Activated T-helper 17 cell treated with anti-CD3 and anti-CD28 coated beads, Interleukin-2, amount 50 U/mL, for 72 hours (primary cell): ENCODE measurements at regions not wholly inside any gene's neighbourhood (a gene's known extent, or its start where the extent isn't known, plus 50 kb on each side); places are given as distances from the start of the nearest gene placed in this dataset.

ENCODE experiments used
- ATAC-seq: fragments of 150-1000 bp; cut with Tn5 transposase; replicated peaks from 2 replicates; pipeline ENCODE4 v1.10.0; 2021; ENCODE audit warnings: mild to moderate bottlenecking, moderate library complexity
- H3K27ac Mint-ChIP-seq: one replicate; pipeline ENCODE4 v1.8.0; 2022; ENCODE audit warnings: mixed read lengths
- H3K27me3 Mint-ChIP-seq: one replicate; pipeline ENCODE4 v1.8.0; 2022; ENCODE audit warnings: mixed read lengths
- H3K36me3 Mint-ChIP-seq: one replicate; pipeline ENCODE4 v1.8.0; 2022; ENCODE audit warnings: low read depth, mild to moderate bottlenecking, mixed read lengths
- H3K4me1 Mint-ChIP-seq: one replicate; pipeline ENCODE4 v1.8.0; 2022; ENCODE audit warnings: mixed read lengths
- H3K4me3 Mint-ChIP-seq: one replicate; pipeline ENCODE4 v1.8.0; 2022; ENCODE audit warnings: mild to moderate bottlenecking, mixed read lengths
- H3K9me3 Mint-ChIP-seq: one replicate; pipeline ENCODE4 v1.8.0; 2022; ENCODE audit warnings: mixed read lengths

- no peaks in the 10 kb centered on the region for H3K27me3 Mint-ChIP-seq
Observed at GRCh38 chr3:6182476-6182875, 678.4 kb upstream of the GRM7 start.

GRCh38 chr3:6182909-6183308 is 678.0 kb upstream of the GRM7 start:
- no peaks in the 10 kb centered on the region for H3K4me1 Mint-ChIP-seq
- H3K27ac Mint-ChIP-seq = no peak overlapping the region

More at GRCh38 chr3:6182476-6182875, 678.4 kb upstream of the GRM7 start:
- H3K36me3 Mint-ChIP-seq = no peaks in the 10 kb centered on the region
- no peak overlapping the region for H3K4me3 Mint-ChIP-seq
- peaks cover 3% of the 10 kb centered on the region for H3K9me3 Mint-ChIP-seq
- no peaks in the 10 kb centered on the region for H3K4me1 Mint-ChIP-seq
- no peak overlapping the region for H3K27ac Mint-ChIP-seq
- no peak for ATAC-seq

GRCh38 chr3:6189384-6189783 is 671.5 kb upstream of the GRM7 start:
- Mint-ChIP-seq H3K9me3 (no peaks in the 10 kb centered on the region), H3K4me3 (no peak overlapping the region), H3K36me3 (no peaks in the 10 kb centered on the region), H3K4me1 (no peaks in the 10 kb centered on the region), H3K27me3 (no peaks in the 10 kb centered on the region), H3K27ac (no peak overlapping the region)
- ATAC-seq = no peak

More at GRCh38 chr3:6182909-6183308, 678.0 kb upstream of the GRM7 start:
- H3K36me3 Mint-ChIP-seq = no peaks in the 10 kb centered on the region
- no peak for ATAC-seq
- no peaks in the 10 kb centered on the region for H3K27me3 Mint-ChIP-seq
- H3K4me3 Mint-ChIP-seq = no peak overlapping the region
- H3K9me3 Mint-ChIP-seq = peaks cover 3% of the 10 kb centered on the region

DNA sequence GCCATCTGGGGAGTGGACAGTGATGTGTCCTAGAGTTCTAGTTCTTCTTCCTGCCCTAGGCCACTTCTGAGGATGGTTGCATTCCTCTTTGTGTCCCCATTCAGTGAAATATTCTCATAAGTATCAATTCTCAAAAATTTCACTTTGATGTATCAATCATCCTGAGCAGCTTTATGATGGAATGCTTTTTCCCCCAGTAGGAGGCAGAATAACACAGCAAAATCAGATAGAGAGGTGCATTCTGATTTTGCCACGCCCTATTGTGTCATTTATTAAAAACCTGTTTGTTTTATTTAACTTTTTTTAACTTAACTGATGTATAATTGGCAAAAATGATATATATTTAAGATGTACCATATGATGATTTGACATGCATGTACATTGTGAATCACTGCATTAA is 656.0 kb upstream of the GRM7 start:
- H3K27me3 Mint-ChIP-seq = no peaks in the 10 kb centered on the region
- no peaks in the 10 kb centered on the region for H3K36me3 Mint-ChIP-seq
- H3K4me1 Mint-ChIP-seq = no peaks in the 10 kb centered on the region
- H3K4me3 Mint-ChIP-seq = no peak overlapping the region
- no peak overlapping the region for H3K27ac Mint-ChIP-seq
- ATAC-seq = no peak
- peaks cover 7% of the 10 kb centered on the region for H3K9me3 Mint-ChIP-seq

- Mint-ChIP-seq H3K9me3 (no peaks in the 10 kb centered on the region), H3K27me3 (no peaks in the 10 kb centered on the region), H3K4me3 (no peak overlapping the region), H3K4me1 (no peaks in the 10 kb centered on the region), H3K36me3 (no peaks in the 10 kb centered on the region), H3K27ac (no peak overlapping the region)
- ATAC-seq = no peak
Observed at GRCh38 chr3:6216135-6217026, 644.5 kb upstream of the GRM7 start.

GRCh38 chr3:6220447-6220846 is 640.5 kb upstream of the GRM7 start:
- Mint-ChIP-seq H3K27me3 (no peaks in the 10 kb centered on the region), H3K9me3 (no peaks in the 10 kb centered on the region), H3K27ac (no peak overlapping the region), H3K4me3 (no peak overlapping the region), H3K4me1 (no peaks in the 10 kb centered on the region), H3K36me3 (no peaks in the 10 kb centered on the region)
- no peak for ATAC-seq

DNA sequence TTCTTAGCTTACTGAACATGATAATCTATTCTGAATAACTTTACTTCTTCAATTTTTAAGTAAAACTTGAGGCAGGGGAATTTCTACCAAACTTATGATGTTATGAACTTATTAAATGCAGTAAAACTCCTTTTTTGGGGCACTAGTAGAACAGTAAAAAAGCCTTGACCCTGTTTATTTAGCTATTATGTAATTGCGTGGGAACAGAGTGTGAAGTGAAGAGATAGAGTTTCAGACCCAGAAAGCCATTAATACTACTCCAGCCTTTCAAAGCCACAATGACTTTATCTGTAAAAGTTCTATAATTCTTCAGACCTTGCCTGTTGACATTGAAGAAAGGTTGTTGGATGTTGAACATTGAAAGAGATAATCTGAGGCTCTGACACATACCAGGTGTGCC is 638.8 kb upstream of the GRM7 start:
- no peak for ATAC-seq
- no peak overlapping the region for H3K27ac Mint-ChIP-seq
- no peak overlapping the region for H3K4me3 Mint-ChIP-seq
- no peaks in the 10 kb centered on the region for H3K36me3 Mint-ChIP-seq
- H3K4me1 Mint-ChIP-seq = no peaks in the 10 kb centered on the region
- H3K27me3 Mint-ChIP-seq = no peaks in the 10 kb centered on the region
- no peaks in the 10 kb centered on the region for H3K9me3 Mint-ChIP-seq

DNA sequence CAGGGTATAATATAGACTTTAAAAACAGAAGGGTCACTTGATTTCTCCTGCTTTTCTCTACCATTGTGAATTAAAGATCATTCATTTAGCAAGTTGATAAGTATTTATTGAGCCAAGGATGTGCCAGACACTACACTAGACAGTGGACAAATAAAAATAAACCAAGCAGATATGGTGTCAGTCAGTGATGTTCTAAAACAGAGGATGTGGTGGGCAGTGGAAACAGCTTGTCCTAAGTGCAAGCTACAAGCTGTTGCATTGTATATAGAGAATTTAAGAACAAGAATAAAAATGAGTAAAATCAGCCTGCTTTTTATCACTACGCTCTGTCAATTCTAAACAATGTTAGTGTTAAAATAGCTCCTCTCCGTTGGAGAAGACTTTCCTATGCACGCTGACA is 637.3 kb upstream of the GRM7 start:
- no peaks in the 10 kb centered on the region for H3K9me3 Mint-ChIP-seq
- no peak for ATAC-seq
- no peak overlapping the region for H3K27ac Mint-ChIP-seq
- no peaks in the 10 kb centered on the region for H3K27me3 Mint-ChIP-seq
- no peaks in the 10 kb centered on the region for H3K36me3 Mint-ChIP-seq
- H3K4me3 Mint-ChIP-seq = no peak overlapping the region
- H3K4me1 Mint-ChIP-seq = no peaks in the 10 kb centered on the region

DNA sequence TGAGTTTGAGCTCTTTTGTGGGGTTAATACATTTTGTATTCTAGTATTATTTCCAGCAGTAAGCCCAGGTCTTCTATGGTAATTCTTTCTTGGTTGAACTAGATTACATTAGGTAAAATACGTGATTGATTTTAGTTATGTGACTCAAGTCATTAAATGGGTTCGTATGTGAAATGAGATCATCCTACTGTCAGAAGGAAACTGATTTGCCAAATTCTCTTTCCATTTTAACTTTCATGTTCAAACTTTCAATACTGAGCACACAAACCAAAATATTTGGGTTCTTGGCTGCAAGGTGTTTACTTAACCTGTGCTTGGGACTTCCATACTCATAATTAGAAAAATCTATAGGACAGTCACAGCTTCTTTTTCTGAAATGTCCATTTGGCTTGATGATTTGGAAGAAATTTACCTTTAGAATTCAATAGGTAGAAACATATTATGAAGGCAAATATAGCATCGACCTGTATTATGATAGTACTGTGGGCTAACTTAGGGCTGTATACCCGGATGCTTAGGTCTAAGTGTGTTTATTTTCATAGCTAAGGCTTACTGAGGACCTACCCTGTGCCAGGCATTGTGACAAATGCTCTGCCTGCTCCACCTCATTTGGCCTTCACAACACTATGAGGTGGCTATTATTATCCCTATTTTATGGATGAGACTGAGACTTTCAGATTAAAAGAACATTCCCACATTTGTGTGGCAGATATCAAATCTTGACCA is 631.8 kb upstream of the GRM7 start:
- no peak overlapping the region for H3K4me3 Mint-ChIP-seq
- H3K9me3 Mint-ChIP-seq = no peaks in the 10 kb centered on the region
- no peaks in the 10 kb centered on the region for H3K4me1 Mint-ChIP-seq
- H3K27ac Mint-ChIP-seq = no peak overlapping the region
- no peaks in the 10 kb centered on the region for H3K27me3 Mint-ChIP-seq
- no peak for ATAC-seq
- H3K36me3 Mint-ChIP-seq = no peaks in the 10 kb centered on the region

DNA sequence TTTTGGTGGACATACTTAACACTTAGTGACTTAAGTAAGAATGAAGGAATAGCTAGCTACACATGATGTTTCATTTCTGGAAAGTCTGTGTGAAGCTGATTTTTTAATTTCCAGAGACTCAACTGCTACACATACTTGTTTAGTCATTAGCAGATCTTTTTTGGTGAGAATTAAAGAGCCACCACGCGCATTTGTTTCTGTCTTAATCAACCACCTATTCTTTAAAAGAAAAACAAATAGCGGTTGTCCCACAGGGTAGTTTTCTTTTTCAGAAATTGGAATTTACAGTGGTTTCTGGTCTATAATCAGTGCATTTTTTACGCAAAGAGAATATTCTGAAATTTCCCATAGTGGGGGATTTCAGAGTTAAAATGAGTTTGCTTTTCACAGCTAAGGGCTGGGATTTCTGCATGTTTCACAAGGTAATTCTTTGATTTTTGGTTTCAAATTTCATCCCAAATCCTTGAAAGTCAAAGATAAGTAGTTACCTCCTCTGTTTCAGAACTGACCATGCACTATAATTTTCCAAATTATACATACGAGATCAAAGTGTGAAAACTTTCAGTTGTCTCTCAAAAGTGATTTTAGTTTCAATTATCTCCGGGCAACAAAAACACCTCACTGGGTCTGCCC is 631.0 kb upstream of the GRM7 start:
- no peaks in the 10 kb centered on the region for H3K4me1 Mint-ChIP-seq
- H3K9me3 Mint-ChIP-seq = peaks cover 4% of the 10 kb centered on the region
- no peak for ATAC-seq

DNA sequence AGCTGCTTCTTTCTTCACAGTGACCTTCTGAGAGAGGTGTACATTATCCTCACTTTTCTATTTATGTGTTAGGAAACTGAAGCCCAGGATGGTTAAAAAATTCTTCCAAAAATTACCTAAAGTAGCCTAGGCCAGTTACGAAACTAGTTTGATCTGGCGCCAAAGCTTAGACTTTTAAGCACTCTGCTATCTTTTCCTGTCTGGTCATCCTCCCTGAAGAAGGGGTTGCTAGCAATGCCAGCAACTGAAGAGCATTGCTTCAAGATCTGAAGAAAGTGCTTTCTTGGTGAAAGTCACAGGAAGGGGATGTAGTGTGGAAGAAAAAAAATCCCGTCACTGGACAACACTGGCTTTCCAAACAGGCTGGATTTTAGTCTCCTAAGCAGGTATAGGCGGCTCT is 618.8 kb upstream of the GRM7 start:
- no peak for ATAC-seq
- no peaks in the 10 kb centered on the region for H3K4me1 Mint-ChIP-seq
- no peaks in the 10 kb centered on the region for H3K36me3 Mint-ChIP-seq
- H3K27ac Mint-ChIP-seq = no peak overlapping the region
- peaks cover 3% of the 10 kb centered on the region for H3K9me3 Mint-ChIP-seq
- H3K27me3 Mint-ChIP-seq = no peaks in the 10 kb centered on the region
- no peak overlapping the region for H3K4me3 Mint-ChIP-seq

More for the DNA sequence above, 631.0 kb upstream of the GRM7 start:
- no peaks in the 10 kb centered on the region for H3K36me3 Mint-ChIP-seq
- no peak overlapping the region for H3K4me3 Mint-ChIP-seq
- no peak overlapping the region for H3K27ac Mint-ChIP-seq
- H3K27me3 Mint-ChIP-seq = no peaks in the 10 kb centered on the region

DNA sequence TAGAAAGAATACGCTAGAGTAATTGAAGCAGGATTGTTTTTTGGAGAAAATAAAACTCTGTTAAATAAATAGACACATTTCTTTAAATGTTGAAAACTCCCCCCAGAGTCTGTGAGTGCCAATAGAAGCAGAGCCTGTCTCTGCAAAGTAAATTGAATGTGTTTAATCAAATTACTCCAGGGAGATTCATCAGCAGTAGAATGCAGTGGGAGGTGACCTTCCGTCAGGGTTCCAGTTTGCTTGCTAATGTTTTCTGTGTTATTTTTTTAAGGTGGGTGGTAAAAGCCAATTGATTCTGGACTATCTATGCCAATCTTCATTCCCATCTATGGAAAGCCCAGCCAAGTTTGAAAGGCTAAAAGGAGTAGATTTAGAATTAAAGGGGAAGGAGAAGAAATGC is 612.4 kb upstream of the GRM7 start:
- Mint-ChIP-seq H3K27ac (no peak overlapping the region), H3K4me1 (no peaks in the 10 kb centered on the region), H3K27me3 (no peaks in the 10 kb centered on the region), H3K4me3 (no peak overlapping the region), H3K36me3 (no peaks in the 10 kb centered on the region), H3K9me3 (peaks cover 8% of the 10 kb centered on the region)
- ATAC-seq = no peak

- ATAC-seq = no peak
- Mint-ChIP-seq H3K4me3 (no peak overlapping the region), H3K9me3 (peaks cover 14% of the 10 kb centered on the region), H3K4me1 (no peaks in the 10 kb centered on the region), H3K27ac (no peak overlapping the region), H3K36me3 (no peaks in the 10 kb centered on the region), H3K27me3 (no peaks in the 10 kb centered on the region)
Observed at GRCh38 chr3:6249679-6250078, 611.2 kb upstream of the GRM7 start.

GRCh38 chr3:6250167-6250566 is 610.7 kb upstream of the GRM7 start:
- Mint-ChIP-seq H3K4me3 (no peak overlapping the region), H3K36me3 (no peaks in the 10 kb centered on the region), H3K4me1 (no peaks in the 10 kb centered on the region), H3K9me3 (peaks cover 16% of the 10 kb centered on the region), H3K27ac (no peak overlapping the region), H3K27me3 (no peaks in the 10 kb centered on the region)
- no peak for ATAC-seq
